WTC11 (cell line): ENCODE measurements at regions not wholly inside any gene's neighbourhood (a gene's known extent, or its start where the extent isn't known, plus 50 kb on each side); places are given as distances from the start of the nearest gene placed in this dataset.
A peak's percentile ranks its signal among the peaks of the same experiment; 100 is the strongest.
"Not testable (repeated sequence)": the region's sequence is repeated elsewhere in the genome, so short reads cannot be mapped to it uniquely, and the experiment has no call there.

Source experiments
- ATAC-seq: fragments of 200-7000 bp; cut with Tn5 transposase; 2 replicates; pipeline ENCODE4 v1.10.0; 2021; ENCODE audit warnings: mild to moderate bottlenecking, moderate library complexity
- CTCF ChIA-PET: fragments of 300-600 bp; sonication (Branson Sonifier 250); formaldehyde crosslinking; loops from one replicate; lab custom pipeline; 2021; ENCODE audit warnings: antibody characterized with exemption; lab: Charles Lee
- POLR2A ChIA-PET: fragments of 350-600 bp; sonication (Branson Sonifier 250); formaldehyde crosslinking; loops from one replicate; lab custom pipeline; 2021; ENCODE audit warnings: antibody characterized with exemption; lab: Charles Lee
- DNase-seq: peaks from one replicate; pipeline ENCODE4 v3.0.0; 2021; ENCODE audit warnings: low spot score
- H3K27ac Mint-ChIP-seq: 2 replicates; pipeline ENCODE4 v1.8.0; 2021; ENCODE audit warnings: mixed read lengths
- H3K27me3 Mint-ChIP-seq: 2 replicates; pipeline ENCODE4 v1.8.0; 2021; ENCODE audit warnings: low read depth, mild to moderate bottlenecking, moderate library complexity, mixed read lengths
- H3K36me3 Mint-ChIP-seq: 2 replicates; pipeline ENCODE4 v1.8.0; 2021; ENCODE audit warnings: mixed read lengths
- H3K4me1 Mint-ChIP-seq: 2 replicates; pipeline ENCODE4 v1.8.0; 2022; ENCODE audit warnings: mixed read lengths
- H3K4me3 Mint-ChIP-seq: 2 replicates; pipeline ENCODE4 v1.8.0; 2021; ENCODE audit warnings: mild to moderate bottlenecking, moderate library complexity, mixed read lengths
- H3K9me3 Mint-ChIP-seq: 2 replicates; pipeline ENCODE4 v1.8.0; 2021; ENCODE audit warnings: mixed read lengths
- CBFB ChIP-seq: sonication (generic); formaldehyde crosslinking; IDR thresholded peaks from 2 replicates; pipeline ENCODE4 v1.8.1; 2022; ENCODE audit warnings: mild to moderate bottlenecking, low read depth, missing genetic modification reagents
- CDX4 ChIP-seq: fragments of 250-450 bp; sonication (Bioruptor Pico); IDR thresholded peaks from 2 replicates; pipeline ENCODE4 v1.9.0; 2021; ENCODE audit warnings: moderate library complexity, mild to moderate bottlenecking, inconsistent platforms, borderline replicate concordance
- FOXK1 ChIP-seq: sonication (generic); formaldehyde crosslinking; IDR thresholded peaks from 2 replicates; pipeline ENCODE4 v1.8.0; 2022; ENCODE audit warnings: mild to moderate bottlenecking, moderate library complexity, missing genetic modification reagents
- FOXP1 ChIP-seq: sonication (generic); formaldehyde crosslinking; IDR thresholded peaks from 2 replicates; pipeline ENCODE4 v1.8.0; 2022; ENCODE audit warnings: missing genetic modification reagents, mild to moderate bottlenecking, moderate library complexity, borderline replicate concordance
- FOXP4 ChIP-seq: sonication (generic); formaldehyde crosslinking; IDR thresholded peaks from 2 replicates; pipeline ENCODE4 v1.8.0; 2022; ENCODE audit warnings: mild to moderate bottlenecking, missing genetic modification reagents
- GRHL2 ChIP-seq: fragments of 250-450 bp; sonication (Bioruptor Pico); IDR thresholded peaks from 2 replicates; pipeline ENCODE4 v1.8.0; 2022; ENCODE audit warnings: mild to moderate bottlenecking, moderate library complexity; ENCODE audit not compliant: insufficient replicate concordance, severe bottlenecking
- HMGA2 ChIP-seq: fragments of 250-450 bp; sonication (Bioruptor Pico); IDR thresholded peaks from 2 replicates; pipeline ENCODE4 v1.4.0; 2021; ENCODE audit warnings: mild to moderate bottlenecking, moderate library complexity
- NR2C2 ChIP-seq: sonication (generic); formaldehyde crosslinking; IDR thresholded peaks from 2 replicates; pipeline ENCODE4 v1.8.0; 2022; ENCODE audit warnings: mild to moderate bottlenecking, missing genetic modification reagents
- PREB ChIP-seq: sonication (generic); formaldehyde crosslinking; IDR thresholded peaks from 2 replicates; pipeline ENCODE4 v1.8.1; 2022; ENCODE audit warnings: mild to moderate bottlenecking, missing genetic modification reagents, moderate library complexity, borderline replicate concordance
- RELA ChIP-seq: sonication (generic); formaldehyde crosslinking; IDR thresholded peaks from 2 replicates; pipeline ENCODE4 v1.8.1; 2022; ENCODE audit warnings: missing genetic modification reagents, mild to moderate bottlenecking, borderline replicate concordance
- RORB ChIP-seq: fragments of 250-450 bp; sonication (Bioruptor Pico); IDR thresholded peaks from 2 replicates; pipeline ENCODE4 v1.9.0; 2021; ENCODE audit warnings: mild to moderate bottlenecking
- TP53 ChIP-seq: sonication (generic); formaldehyde crosslinking; IDR thresholded peaks from 2 replicates; pipeline ENCODE4 v1.8.1; 2023; ENCODE audit warnings: mild to moderate bottlenecking, missing genetic modification reagents
- ZBTB43 ChIP-seq: sonication (generic); formaldehyde crosslinking; IDR thresholded peaks from 2 replicates; pipeline ENCODE4 v1.8.1; 2023; ENCODE audit warnings: mild to moderate bottlenecking, missing genetic modification reagents
- ZNF138 ChIP-seq: sonication (generic); formaldehyde crosslinking; conservative IDR thresholded peaks from 2 replicates; pipeline ENCODE4 v1.8.1; 2022; ENCODE audit warnings: mild to moderate bottlenecking, moderate library complexity, missing genetic modification reagents
- ZNF281 ChIP-seq: sonication (generic); formaldehyde crosslinking; IDR thresholded peaks from 2 replicates; pipeline ENCODE4 v1.8.0; 2023; ENCODE audit warnings: mild to moderate bottlenecking, missing genetic modification reagents
- ZNF416 ChIP-seq: fragments of 250-450 bp; sonication (Bioruptor Pico); IDR thresholded peaks from 2 replicates; pipeline ENCODE4 v1.9.0; 2021; ENCODE audit warnings: mild to moderate bottlenecking, inconsistent platforms
- ZNF423 ChIP-seq: fragments of 250-450 bp; sonication (Bioruptor Pico); IDR thresholded peaks from 2 replicates; pipeline ENCODE4 v2.1.2; 2022; ENCODE audit warnings: mild to moderate bottlenecking, moderate library complexity
- ZNF425 ChIP-seq: fragments of 250-450 bp; sonication (Bioruptor Pico); conservative IDR thresholded peaks from 2 replicates; pipeline ENCODE4 v1.9.0; 2021; ENCODE audit warnings: mild to moderate bottlenecking

GRCh38 chr6:133147470-133148184, 93.5 kb upstream of the EYA4 start:
- peak overlapping the region; percentile 85 for H3K27ac Mint-ChIP-seq
- H3K36me3 Mint-ChIP-seq, H3K4me1 Mint-ChIP-seq, ATAC-seq, H3K27me3 Mint-ChIP-seq, CTCF ChIA-PET, POLR2A ChIA-PET: not testable (repeated sequence)
- peak; percentile 66 for DNase-seq
- TF ChIP-seq FOXP1 (CRISPR knock-in tag) (peak; percentile 80; the same call in 1 of the 2 replicates), FOXK1 (CRISPR knock-in tag) (peak; percentile 34; the same call in 1 of the 2 replicates), FOXP4 (CRISPR knock-in tag) (peak; percentile 74; the same call in 1 of the 2 replicates), ZNF281 (CRISPR knock-in tag) (0 out of 2 replicates have a peak, but pooled peaks have one; percentile 58)
- TF ChIP-seq, all 79 proteins: peak for 4; not testable (repeated sequence) for 75
- H3K4me3 Mint-ChIP-seq: peak overlapping the region; percentile 49
- peaks cover 16% of the 10 kb centered on the region for H3K9me3 Mint-ChIP-seq

GRCh38 chr6:133156689-133157088, 84.5 kb upstream of the EYA4 start:
- Mint-ChIP-seq H3K9me3 (peaks cover 27% of the 10 kb centered on the region), H3K36me3 (peaks cover 9% of the 10 kb centered on the region), H3K27ac (no peak overlapping the region), H3K27me3 (no peaks in the 10 kb centered on the region), H3K4me3 (no peak overlapping the region), H3K4me1 (peaks cover 16% of the 10 kb centered on the region)
- TF ChIP-seq PREB: no peak
- TF ChIP-seq ZNF138 (CRISPR knock-in tag): no peak
- no peak for TF ChIP-seq NR2C2 (CRISPR knock-in tag)
- no peak for TF ChIP-seq ZNF425 (CRISPR knock-in tag)
- TF ChIP-seq ZNF423 (CRISPR knock-in tag): no peak
- TF ChIP-seq HMGA2 (CRISPR knock-in tag): no peak
- TF ChIP-seq FOXP4 (CRISPR knock-in tag): no peak
- no peak for TF ChIP-seq RELA
- TF ChIP-seq CBFB (CRISPR knock-in tag): no peak
- no peak for TF ChIP-seq ZNF416
- TF ChIP-seq RORB (CRISPR knock-in tag): no peak
- no peak for TF ChIP-seq TP53 (CRISPR knock-in tag)
- no peak for TF ChIP-seq ZBTB43 (CRISPR knock-in tag)
- no peak for TF ChIP-seq CDX4 (CRISPR knock-in tag)
- no peak for TF ChIP-seq GRHL2 (CRISPR knock-in tag)
- CTCF ChIA-PET: no interaction called here
- no peak for ATAC-seq
- DNase-seq: no peak
- POLR2A ChIA-PET: no interaction called here
